SK-N-SH (cell line): ENCODE measurements at regions not wholly inside any gene's neighbourhood (a gene's known extent, or its start where the extent isn't known, plus 50 kb on each side); places are given as distances from the start of the nearest gene placed in this dataset.

Experiments
- CTCF ChIA-PET: fragments of 300-600, 350-600 bp; formaldehyde crosslinking; extraction: SDS; loops from one replicate; lab custom pipeline; 2021; lab: Yijun Ruan, JAX
- POLR2A ChIA-PET: fragments of 350-600 bp; sonication (Branson Sonifier 250); formaldehyde crosslinking; extraction: SDS; loops from one replicate; lab custom pipeline; 2020; ENCODE audit warnings: antibody characterized with exemption, inconsistent platforms; lab: Yijun Ruan, JAX
- DNase-seq: peaks from one replicate; pipeline ENCODE4 v3.0.0; 2012
- H2AFZ ChIP-seq: fragments of 200-600 bp; sonication (generic); 2 replicates; pipeline ENCODE4 v1.8.1; 2016; ENCODE audit warnings: antibody characterized with exemption, mild to moderate bottlenecking, low read depth
- H3F3A ChIP-seq: fragments of 200-600 bp; sonication (generic); replicated peaks from 2 replicates; pipeline ENCODE3; 2016; ENCODE audit warnings: antibody characterized with exemption, mild to moderate bottlenecking; ENCODE audit not compliant: insufficient read depth
- H3K27ac ChIP-seq, 2 experiments: fragments of 200-500 bp in 1 of 2; fragments of 200-600 bp in 1 of 2; sonication (Bioruptor generic) in 1 of 2; sonication (generic), shearing (Covaris generic) in 1 of 2; 2 replicates each; pipeline versions ENCODE4 v1.5.1 to v1.6.1; 2014 to 2016; ENCODE audit warnings: low read depth in 2 of 2, inconsistent platforms in 1 of 2, low read length in 1 of 2, mild to moderate bottlenecking in 1 of 2, mixed read lengths in 1 of 2
- H3K27me3 ChIP-seq: fragments of 200-600 bp; sonication (generic), shearing (Covaris generic); 2 replicates; pipeline ENCODE4 v1.6.1; 2016; ENCODE audit warnings: mixed run types; ENCODE audit not compliant: insufficient read depth
- H3K36me3 ChIP-seq, 2 experiments: fragments of 200-500 bp in 1 of 2; fragments of 200-600 bp in 1 of 2; sonication (Bioruptor generic) in 1 of 2; sonication (generic) in 1 of 2; replicated peaks in 1 of 2; 2 replicates each; pipeline versions ENCODE3 to v1.5.1; 2014 to 2016; ENCODE audit warnings: low read length in 1 of 2, mild to moderate bottlenecking in 1 of 2; ENCODE audit not compliant: insufficient read depth in 2 of 2, control insufficient read depth in 1 of 2
- H3K4me1 ChIP-seq, 2 experiments: fragments of 200-500 bp in 1 of 2; fragments of 200-600 bp in 1 of 2; sonication (Bioruptor generic) in 1 of 2; sonication (generic), shearing (Covaris generic) in 1 of 2; 2 replicates each; pipeline versions ENCODE4 v1.5.1 to v1.6.1; 2014 to 2016; ENCODE audit warnings: low read depth in 1 of 2, low read length in 1 of 2, mixed run types in 1 of 2; ENCODE audit not compliant: insufficient read depth in 2 of 2, control insufficient read depth in 1 of 2
- H3K4me2 ChIP-seq: fragments of 200-600 bp; sonication (generic), shearing (Covaris generic); 2 replicates; pipeline ENCODE4 v1.6.1; 2017; ENCODE audit warnings: mixed run types
- H3K4me3 ChIP-seq, 2 experiments: fragments of 200-500 bp in 1 of 2; fragments of 200-600 bp in 1 of 2; sonication (Bioruptor generic) in 1 of 2; sonication (generic), shearing (Covaris generic) in 1 of 2; 2 replicates each; pipeline versions ENCODE4 v1.5.1 to v1.8.1; 2014 to 2016; ENCODE audit warnings: low read depth in 2 of 2, inconsistent platforms in 1 of 2, low read length in 1 of 2, mild to moderate bottlenecking in 1 of 2, mixed read lengths in 1 of 2, moderate library complexity in 1 of 2
- H3K79me2 ChIP-seq: fragments of 200-600 bp; sonication (generic); 2 replicates; pipeline ENCODE4 v1.8.1; 2017; ENCODE audit warnings: mild to moderate bottlenecking; ENCODE audit not compliant: insufficient read depth
- H3K9ac ChIP-seq: fragments of 200-600 bp; sonication (generic); 2 replicates; pipeline ENCODE4 v1.6.1; 2017; ENCODE audit warnings: mixed run types
- H3K9me2 ChIP-seq: fragments of 200-600 bp; sonication (generic); 2 replicates; pipeline ENCODE4 v1.6.1; 2017; ENCODE audit warnings: mixed run types
- H3K9me3 ChIP-seq: fragments of 200-600 bp; sonication (generic); 2 replicates; pipeline ENCODE4 v1.6.1; 2017; ENCODE audit warnings: mixed run types, mild to moderate bottlenecking, moderate library complexity
- H4K20me1 ChIP-seq: fragments of 200-600 bp; sonication (generic); 2 replicates; pipeline ENCODE4 v1.6.1; 2017; ENCODE audit warnings: mild to moderate bottlenecking, mixed run types; ENCODE audit not compliant: insufficient read depth
- CHD2 ChIP-seq: fragments of 150-350 bp; IDR thresholded peaks from 2 replicates; pipeline ENCODE4 v1.6.1; 2018; ENCODE audit warnings: low read length; ENCODE audit not compliant: partially characterized antibody
- EZH2phosphoT487 ChIP-seq: fragments of 200-600 bp; sonication (generic); IDR thresholded peaks from 2 replicates; pipeline ENCODE4 v1.6.1; 2017; ENCODE audit warnings: low read depth, mixed run types, mild to moderate bottlenecking, antibody characterized with exemption, moderate library complexity, borderline replicate concordance
- NFIC ChIP-seq: IDR thresholded peaks from 2 replicates; pipeline ENCODE4 v1.4.0; 2012; ENCODE audit warnings: borderline replicate concordance
- RXRA ChIP-seq: IDR thresholded peaks from 2 replicates; pipeline ENCODE4 v1.4.0; 2012; ENCODE audit warnings: low read depth, mild to moderate bottlenecking, borderline replicate concordance
- YY1 ChIP-seq: IDR thresholded peaks from 2 replicates; pipeline ENCODE4 v1.4.0; 2012; ENCODE audit warnings: low read depth, mild to moderate bottlenecking
- WGBS: methylation state at CpG from one replicate; pipeline ENCODE4 v1.1.6; 2017; ENCODE audit warnings: low lambda C conversion rate; 5-methylcytosine and 5-hydroxymethylcytosine counted together
- TF ChIP-seq, protein P1 (sequence below): IDR thresholded peaks from 2 replicates; pipeline ENCODE4 v1.6.1; 2012; ENCODE audit warnings: mild to moderate bottlenecking, low read depth, low read length, moderate library complexity
- TF ChIP-seq, protein P2 (sequence below): IDR thresholded peaks from 2 replicates; pipeline ENCODE4 v1.4.0; 2012; ENCODE audit warnings: low read depth, borderline replicate concordance
- TF ChIP-seq, protein P3 (sequence below): IDR thresholded peaks from 2 replicates; pipeline ENCODE4; 2012

DNA sequence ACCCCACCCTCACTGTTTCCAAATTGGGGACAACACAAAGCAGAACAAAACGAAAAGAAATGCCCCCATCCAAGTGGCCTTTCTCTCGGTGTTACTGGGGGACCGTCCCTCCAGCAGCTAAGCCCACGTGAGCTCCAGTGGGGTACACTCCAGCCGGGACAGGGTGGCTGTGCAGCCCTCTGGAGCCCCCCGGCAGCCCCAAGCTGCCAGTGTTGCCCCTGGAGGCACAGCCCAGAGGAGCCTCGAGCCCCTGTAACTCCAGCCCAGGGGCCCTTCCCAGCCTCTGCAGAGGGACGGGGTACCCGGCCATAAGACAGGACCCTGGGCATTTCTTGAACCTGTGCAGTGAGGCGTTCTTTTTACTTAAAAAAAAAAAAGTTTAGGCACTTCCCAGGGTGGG lies 124.5 kb upstream of the KCTD7 start (continued):
- TF ChIP-seq, protein P1, sequence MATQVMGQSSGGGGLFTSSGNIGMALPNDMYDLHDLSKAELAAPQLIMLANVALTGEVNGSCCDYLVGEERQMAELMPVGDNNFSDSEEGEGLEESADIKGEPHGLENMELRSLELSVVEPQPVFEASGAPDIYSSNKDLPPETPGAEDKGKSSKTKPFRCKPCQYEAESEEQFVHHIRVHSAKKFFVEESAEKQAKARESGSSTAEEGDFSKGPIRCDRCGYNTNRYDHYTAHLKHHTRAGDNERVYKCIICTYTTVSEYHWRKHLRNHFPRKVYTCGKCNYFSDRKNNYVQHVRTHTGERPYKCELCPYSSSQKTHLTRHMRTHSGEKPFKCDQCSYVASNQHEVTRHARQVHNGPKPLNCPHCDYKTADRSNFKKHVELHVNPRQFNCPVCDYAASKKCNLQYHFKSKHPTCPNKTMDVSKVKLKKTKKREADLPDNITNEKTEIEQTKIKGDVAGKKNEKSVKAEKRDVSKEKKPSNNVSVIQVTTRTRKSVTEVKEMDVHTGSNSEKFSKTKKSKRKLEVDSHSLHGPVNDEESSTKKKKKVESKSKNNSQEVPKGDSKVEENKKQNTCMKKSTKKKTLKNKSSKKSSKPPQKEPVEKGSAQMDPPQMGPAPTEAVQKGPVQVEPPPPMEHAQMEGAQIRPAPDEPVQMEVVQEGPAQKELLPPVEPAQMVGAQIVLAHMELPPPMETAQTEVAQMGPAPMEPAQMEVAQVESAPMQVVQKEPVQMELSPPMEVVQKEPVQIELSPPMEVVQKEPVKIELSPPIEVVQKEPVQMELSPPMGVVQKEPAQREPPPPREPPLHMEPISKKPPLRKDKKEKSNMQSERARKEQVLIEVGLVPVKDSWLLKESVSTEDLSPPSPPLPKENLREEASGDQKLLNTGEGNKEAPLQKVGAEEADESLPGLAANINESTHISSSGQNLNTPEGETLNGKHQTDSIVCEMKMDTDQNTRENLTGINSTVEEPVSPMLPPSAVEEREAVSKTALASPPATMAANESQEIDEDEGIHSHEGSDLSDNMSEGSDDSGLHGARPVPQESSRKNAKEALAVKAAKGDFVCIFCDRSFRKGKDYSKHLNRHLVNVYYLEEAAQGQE = no peak
- no peak for TF ChIP-seq CHD2
- no peak for TF ChIP-seq NFIC
- TF ChIP-seq, protein P2, sequence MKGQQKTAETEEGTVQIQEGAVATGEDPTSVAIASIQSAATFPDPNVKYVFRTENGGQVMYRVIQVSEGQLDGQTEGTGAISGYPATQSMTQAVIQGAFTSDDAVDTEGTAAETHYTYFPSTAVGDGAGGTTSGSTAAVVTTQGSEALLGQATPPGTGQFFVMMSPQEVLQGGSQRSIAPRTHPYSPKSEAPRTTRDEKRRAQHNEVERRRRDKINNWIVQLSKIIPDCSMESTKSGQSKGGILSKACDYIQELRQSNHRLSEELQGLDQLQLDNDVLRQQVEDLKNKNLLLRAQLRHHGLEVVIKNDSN = no peak

DNA sequence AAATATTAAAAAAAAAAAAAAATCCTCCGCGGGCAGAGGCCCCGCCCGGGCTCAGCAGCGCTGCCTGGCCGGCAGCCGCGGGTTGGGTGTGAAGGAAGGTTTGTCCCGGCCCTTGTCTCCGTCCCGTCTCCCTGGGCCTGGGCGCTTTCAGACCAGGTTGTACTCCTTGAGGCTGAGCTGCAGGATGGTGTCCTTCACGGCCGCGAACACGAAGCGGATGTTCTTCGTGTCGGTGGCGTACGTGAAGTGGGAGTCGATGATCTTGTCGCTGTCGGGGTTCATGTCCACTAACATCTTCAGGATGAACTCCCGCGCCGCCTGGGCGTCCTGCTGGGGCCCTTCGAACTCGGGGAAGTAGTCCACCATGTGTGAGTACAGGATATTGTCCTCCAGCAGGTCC lies 123.7 kb upstream of the KCTD7 start:
- Histone ChIP-seq H3K27me3 (no peaks in the 10 kb centered on the region), H3K4me1 (no peaks in the 10 kb centered on the region), H2AFZ (no peak overlapping the region), H3K36me3 (no peaks in the 10 kb centered on the region), H3K9me3 (no peaks in the 10 kb centered on the region), H3K79me2 (no peaks in the 10 kb centered on the region), H3K4me2 (no peak overlapping the region), H3K9me2 (no peaks in the 10 kb centered on the region), H3K4me3 (no peak overlapping the region), H4K20me1 (no peaks in the 10 kb centered on the region), H3F3A (peaks cover 10% of the 10 kb centered on the region), H3K27ac (no peak overlapping the region), H3K9ac (no peak overlapping the region)
- ChIA-PET CTCF (interaction anchor here (1.0 kb wide), 1 partner anchor 11 kb away, joined by 3 read pairs; no protein-coding TSS in a partner anchor), POLR2A (no interaction called here)
- TF ChIP-seq YY1 = no peak
- TF ChIP-seq, protein P3, sequence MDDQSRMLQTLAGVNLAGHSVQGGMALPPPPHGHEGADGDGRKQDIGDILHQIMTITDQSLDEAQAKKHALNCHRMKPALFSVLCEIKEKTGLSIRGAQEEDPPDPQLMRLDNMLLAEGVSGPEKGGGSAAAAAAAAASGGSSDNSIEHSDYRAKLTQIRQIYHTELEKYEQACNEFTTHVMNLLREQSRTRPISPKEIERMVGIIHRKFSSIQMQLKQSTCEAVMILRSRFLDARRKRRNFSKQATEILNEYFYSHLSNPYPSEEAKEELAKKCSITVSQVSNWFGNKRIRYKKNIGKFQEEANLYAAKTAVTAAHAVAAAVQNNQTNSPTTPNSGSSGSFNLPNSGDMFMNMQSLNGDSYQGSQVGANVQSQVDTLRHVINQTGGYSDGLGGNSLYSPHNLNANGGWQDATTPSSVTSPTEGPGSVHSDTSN = no peak
- TF ChIP-seq RXRA = no peak
- no peak for TF ChIP-seq EZH2phosphoT487
- 98% methylated on average over 30 of the region's 30 CpGs for WGBS
- DNase-seq = no peak
